ENCODE measurements at regions not wholly inside any gene's neighbourhood (a gene's known extent, or its start where the extent isn't known, plus 50 kb on each side); places are given as distances from the start of the nearest gene placed in this dataset.

GRCh38 chr12:13596714-13597113 lies 384.7 kb downstream of the GRIN2B start:
- no peaks in the 10 kb centered on the region for H3K27me3 Mint-ChIP-seq (ENCODE audit: unreplicated experiment)
- no peak for DNase-seq (ENCODE audit: extremely low spot score, unreplicated experiment)
- no peaks in the 10 kb centered on the region for H3K36me3 Mint-ChIP-seq (ENCODE audit: unreplicated experiment)
- H3K4me1 Mint-ChIP-seq (ENCODE audit: unreplicated experiment): no peaks in the 10 kb centered on the region
- no peaks in the 10 kb centered on the region for H3K9me3 Mint-ChIP-seq (ENCODE audit: unreplicated experiment)
- no peak for TF ChIP-seq CTCF (IDR thresholded peaks at IDR 0.05)
- no peak overlapping the region for H3K27ac Mint-ChIP-seq (ENCODE audit: unreplicated experiment)
- H3K4me3 Mint-ChIP-seq (ENCODE audit: unreplicated experiment): no peak overlapping the region

DNA sequence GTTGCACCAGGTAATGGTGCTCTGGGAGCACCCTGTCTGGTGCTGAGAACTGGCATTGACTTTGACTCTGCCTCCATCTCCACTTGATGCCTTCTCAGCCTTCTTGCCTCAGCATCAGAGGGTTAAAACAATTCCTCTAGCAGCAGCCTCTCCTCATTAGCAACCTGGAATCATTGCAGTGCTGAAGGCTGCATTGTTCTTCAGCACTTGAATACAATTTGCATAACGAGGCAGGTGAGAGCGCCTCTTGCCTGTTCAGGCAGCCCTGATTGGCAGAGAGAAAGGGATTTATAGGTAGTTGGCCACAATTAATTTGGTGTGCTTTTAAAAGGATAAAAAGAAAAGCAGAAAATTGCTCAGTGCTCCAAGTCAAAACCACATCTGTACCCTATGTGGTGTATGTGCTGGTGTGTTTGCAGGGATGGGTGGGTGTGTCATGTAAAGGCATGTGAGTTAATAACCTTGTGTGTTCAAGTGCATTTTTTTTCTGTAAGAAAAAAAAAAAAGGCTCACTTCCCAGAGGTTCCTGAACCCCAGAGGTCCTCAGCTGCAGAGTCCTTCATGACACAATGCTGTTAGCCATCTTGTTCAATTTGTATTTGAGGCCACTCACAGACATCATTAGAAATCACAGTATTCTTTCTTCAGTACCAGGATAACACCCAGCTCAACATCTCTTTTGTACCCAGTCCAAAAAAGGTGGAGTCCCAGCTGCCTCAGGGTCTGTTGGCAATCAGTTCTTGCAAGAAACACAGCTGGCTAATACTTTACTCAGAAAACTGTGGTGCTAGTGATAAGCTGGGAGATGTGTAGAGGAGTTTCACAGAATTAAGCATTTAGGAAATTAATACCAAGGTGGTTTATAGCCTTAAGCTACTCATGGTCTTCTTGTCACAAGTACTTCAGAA lies 385.6 kb downstream of the GRIN2B start:
- no peaks in the 10 kb centered on the region for H3K9me3 Mint-ChIP-seq (ENCODE audit: unreplicated experiment)
- DNase-seq (ENCODE audit: extremely low spot score, unreplicated experiment): no peak
- H3K4me3 Mint-ChIP-seq (ENCODE audit: unreplicated experiment): no peak overlapping the region
- H3K36me3 Mint-ChIP-seq (ENCODE audit: unreplicated experiment): no peaks in the 10 kb centered on the region
- H3K27ac Mint-ChIP-seq (ENCODE audit: unreplicated experiment): no peak overlapping the region
- TF ChIP-seq CTCF (IDR thresholded peaks at IDR 0.05): no peak
- H3K4me1 Mint-ChIP-seq (ENCODE audit: unreplicated experiment): no peaks in the 10 kb centered on the region
- H3K27me3 Mint-ChIP-seq (ENCODE audit: unreplicated experiment): no peaks in the 10 kb centered on the region

DNA sequence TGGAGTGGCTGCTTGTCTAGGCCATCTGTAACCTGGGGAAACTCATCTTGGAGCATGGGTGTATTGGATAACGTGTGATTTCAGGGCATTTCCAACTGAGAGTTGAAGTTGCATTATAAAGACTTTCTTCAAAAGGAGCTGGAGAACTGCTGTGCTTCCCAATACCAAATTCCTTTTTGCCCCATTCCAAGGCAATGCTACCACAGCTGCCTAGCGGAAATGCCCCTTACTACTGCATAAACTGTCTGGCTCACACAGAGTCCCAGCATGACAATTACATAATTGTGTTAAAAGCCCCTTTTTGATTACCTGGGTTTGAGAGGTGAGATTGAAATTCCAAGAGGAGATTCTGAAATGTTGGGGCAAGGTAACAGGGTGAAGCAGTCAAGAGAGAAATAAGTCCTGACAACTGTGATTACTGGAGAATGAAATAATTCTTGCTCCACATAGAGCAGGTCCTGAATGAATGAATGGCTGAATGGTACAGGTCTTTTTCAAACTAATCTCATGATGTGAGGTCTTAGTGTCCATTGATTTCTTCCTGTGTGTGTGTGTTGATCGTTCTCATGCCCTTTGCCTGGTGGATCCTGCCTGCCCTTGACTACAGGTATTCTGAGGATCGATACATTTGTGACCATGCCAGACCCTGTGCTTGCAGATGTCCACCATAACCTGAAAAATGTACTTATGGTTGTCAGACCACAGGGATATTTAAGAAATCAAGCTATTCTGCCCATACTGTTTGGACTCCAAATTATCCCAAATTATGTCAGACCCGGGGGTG lies 386.5 kb downstream of the GRIN2B start:
- Mint-ChIP-seq H3K27ac (ENCODE audit: unreplicated experiment) (no peak overlapping the region), H3K36me3 (ENCODE audit: unreplicated experiment) (no peaks in the 10 kb centered on the region), H3K4me1 (ENCODE audit: unreplicated experiment) (no peaks in the 10 kb centered on the region)

GRCh38 chr12:13592063-13592942 lies 389.1 kb downstream of the GRIN2B start:
- no peak for TF ChIP-seq CTCF (IDR thresholded peaks at IDR 0.05)
- no peaks in the 10 kb centered on the region for H3K4me1 Mint-ChIP-seq (ENCODE audit: unreplicated experiment)
- no peaks in the 10 kb centered on the region for H3K9me3 Mint-ChIP-seq (ENCODE audit: unreplicated experiment)
- H3K27ac Mint-ChIP-seq (ENCODE audit: unreplicated experiment): no peak overlapping the region
- no peaks in the 10 kb centered on the region for H3K27me3 Mint-ChIP-seq (ENCODE audit: unreplicated experiment)
- no peak overlapping the region for H3K4me3 Mint-ChIP-seq (ENCODE audit: unreplicated experiment)
- no peaks in the 10 kb centered on the region for H3K36me3 Mint-ChIP-seq (ENCODE audit: unreplicated experiment)
- DNase-seq (ENCODE audit: extremely low spot score, unreplicated experiment): no peak

More for the DNA sequence above, 386.5 kb downstream of the GRIN2B start:
- Mint-ChIP-seq H3K9me3 (ENCODE audit: unreplicated experiment) (no peaks in the 10 kb centered on the region), H3K4me3 (ENCODE audit: unreplicated experiment) (no peak overlapping the region), H3K27me3 (ENCODE audit: unreplicated experiment) (no peaks in the 10 kb centered on the region)
- DNase-seq (ENCODE audit: extremely low spot score, unreplicated experiment): no peak
- TF ChIP-seq CTCF (IDR thresholded peaks at IDR 0.05): no peak

Data from osteocyte (in vitro differentiated cells).